GM12878 (cell line): ENCODE measurements at regions not wholly inside any gene's neighbourhood (a gene's known extent, or its start where the extent isn't known, plus 50 kb on each side); places are given as distances from the start of the nearest gene placed in this dataset.

Source experiments
- ATF2 ChIP-seq: IDR thresholded peaks from 2 replicates; pipeline ENCODE4 v1.6.1; 2012; ENCODE audit warnings: low read length, inconsistent platforms
- BHLHE40 ChIP-seq, 2 experiments: fragments of 450-650 bp in 1 of 2; IDR thresholded peaks; 2 replicates each; pipeline ENCODE4 v1.6.1; 2011 to 2017; ENCODE audit warnings: low read depth in 2 of 2, borderline replicate concordance in 1 of 2, improper control_type of control experiment in 1 of 2, low read length in 1 of 2, mild to moderate bottlenecking in 1 of 2
- CTCF ChIP-seq, 3 experiments: IDR thresholded peaks in 2 of 3; conservative IDR thresholded peaks in 1 of 3; 2 replicates each; pipeline ENCODE4 v1.5.1; 2011; ENCODE audit warnings: low read depth in 3 of 3, low read length in 3 of 3, mild to moderate bottlenecking in 3 of 3, control low read depth in 2 of 3, moderate library complexity in 2 of 3, inconsistent platforms in 1 of 3, mixed read lengths in 1 of 3; ENCODE audit not compliant: control insufficient read depth in 2 of 3, insufficient read depth in 1 of 3; ENCODE audit errors: extremely low read depth in 1 of 3
- ETV6 ChIP-seq, 2 experiments: fragments of 450-650 bp in 1 of 2; IDR thresholded peaks in 1 of 2; conservative IDR thresholded peaks in 1 of 2; 2 replicates each; pipeline ENCODE4 v1.6.1; 2014; ENCODE audit warnings: antibody characterized with exemption in 1 of 2, borderline replicate concordance in 1 of 2, low read depth in 1 of 2, mild to moderate bottlenecking in 1 of 2, moderate library complexity in 1 of 2
- HDAC2 ChIP-seq: fragments of 200-600 bp; sonication (generic); IDR thresholded peaks from 2 replicates; pipeline ENCODE4 v1.6.1; 2017
- JUND ChIP-seq: IDR thresholded peaks from 2 replicates; pipeline ENCODE4 v1.6.1; 2012; ENCODE audit warnings: low read depth, mild to moderate bottlenecking, low read length, improper control_type of control experiment, moderate library complexity
- NFYA ChIP-seq: IDR thresholded peaks from 2 replicates; pipeline ENCODE4 v1.6.1; 2011; ENCODE audit warnings: low read depth, mild to moderate bottlenecking, low read length, improper control_type of control experiment, borderline replicate concordance
- POLR2A ChIP-seq: IDR thresholded peaks from 2 replicates; pipeline ENCODE4 v1.6.1; 2011; ENCODE audit warnings: low read depth, mild to moderate bottlenecking, low read length
- RCOR1 ChIP-seq: conservative IDR thresholded peaks from 2 replicates; pipeline ENCODE4 v1.6.1; 2012; ENCODE audit warnings: low read depth, low read length, improper control_type of control experiment
- RELB ChIP-seq: fragments of 450-650 bp; IDR thresholded peaks from 2 replicates; pipeline ENCODE4 v1.6.1; 2017; ENCODE audit warnings: low read depth, mild to moderate bottlenecking, moderate library complexity
- REST ChIP-seq: IDR thresholded peaks from 2 replicates; pipeline ENCODE4 v1.6.1; 2012; ENCODE audit warnings: mild to moderate bottlenecking, low read depth, low read length
- SUZ12 ChIP-seq: fragments of 200-600 bp; sonication (generic); IDR thresholded peaks from one replicate; pipeline ENCODE4 v1.6.1; 2018; ENCODE audit warnings: antibody characterized with exemption, mild to moderate bottlenecking; ENCODE audit not compliant: unreplicated experiment
- USF1 ChIP-seq: IDR thresholded peaks from 2 replicates; pipeline ENCODE4 v1.6.1; 2011; ENCODE audit warnings: borderline replicate concordance, low read depth, mild to moderate bottlenecking, moderate library complexity, mixed read lengths, low read length; ENCODE audit not compliant: insufficient read depth; ENCODE audit errors: extremely low read length
- ZNF274 ChIP-seq: IDR thresholded peaks from one replicate; pipeline ENCODE4 v1.8.0; 2011; ENCODE audit not compliant: insufficient read length, insufficient read depth

- no peak for TF ChIP-seq RELB
- no peak for TF ChIP-seq ZNF274
- TF ChIP-seq CTCF (IDR thresholded peaks at IDR 0.05 in 2 of 3, conservative IDR thresholded peaks at IDR 0.05 in 1 of 3; ENCODE audit: control insufficient read depth in 2 of 3, extremely low read depth in 1 of 3, insufficient read depth in 1 of 3, low read depth in 3 of 3, low read length in 3 of 3), result 0 out of 6 replicates have a peak, but pooled peaks of 1 of the 3 experiments have one; percentile 0
- no peak for TF ChIP-seq ETV6 (conservative IDR thresholded peaks at IDR 0.05 in 1 of 2, IDR thresholded peaks at IDR 0.05 in 1 of 2; ENCODE audit: borderline replicate concordance in 1 of 2, low read depth in 1 of 2)
- no peak for TF ChIP-seq ATF2
- no peak for TF ChIP-seq JUND
- TF ChIP-seq BHLHE40 (IDR thresholded peaks at IDR 0.05; ENCODE audit: borderline replicate concordance in 1 of 2, low read depth in 2 of 2, low read length in 1 of 2), result no peak
- TF ChIP-seq HDAC2, result no peak
- no peak for TF ChIP-seq POLR2A
- no peak for TF ChIP-seq USF1
- TF ChIP-seq REST, result no peak
- no peak for TF ChIP-seq NFYA
- no peak for TF ChIP-seq RCOR1
- no peak for TF ChIP-seq SUZ12
These were observed 115.6 kb upstream of the RMDN2 start for GRCh38 chr2:37809525-37809924.
